Stimulated activated CD4-positive, alpha-beta T cell treated with anti-CD3 and anti-CD28 coated beads, Interleukin-12 subunit alpha, Interleukin-12 subunit beta, amount 100 ng/mL, for 48 hours (primary cell): ENCODE measurements at regions not wholly inside any gene's neighbourhood (a gene's known extent, or its start where the extent isn't known, plus 50 kb on each side); places are given as distances from the start of the nearest gene placed in this dataset.

Experiments used
- DNase-seq, 3 donors: peaks; one replicate each; pipeline ENCODE4 v3.0.0-alpha.2; 2020; ENCODE audit warnings: low read depth in 2 of 3, low spot score in 1 of 3

DNA sequence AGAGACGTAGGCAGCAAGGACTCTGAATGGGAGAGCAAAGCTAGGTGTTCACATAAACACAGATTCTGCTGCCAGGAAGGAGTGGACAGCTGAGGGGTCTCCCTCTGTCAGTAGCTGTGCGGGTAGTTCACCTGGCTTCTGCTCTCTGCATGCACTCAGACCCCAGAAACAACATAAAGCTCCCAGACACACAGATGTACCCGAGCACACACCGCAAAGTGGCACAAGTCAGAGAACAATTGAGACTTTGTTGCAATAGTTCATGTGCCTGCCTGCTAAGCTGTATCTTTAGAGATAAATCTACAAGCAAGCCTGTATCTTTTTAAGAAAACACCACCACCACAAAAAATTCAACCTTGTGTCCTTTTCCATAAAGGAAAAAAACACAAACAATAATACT, 420.0 kb upstream of the ST6GAL2 start:
- DNase-seq, result no peak

DNA sequence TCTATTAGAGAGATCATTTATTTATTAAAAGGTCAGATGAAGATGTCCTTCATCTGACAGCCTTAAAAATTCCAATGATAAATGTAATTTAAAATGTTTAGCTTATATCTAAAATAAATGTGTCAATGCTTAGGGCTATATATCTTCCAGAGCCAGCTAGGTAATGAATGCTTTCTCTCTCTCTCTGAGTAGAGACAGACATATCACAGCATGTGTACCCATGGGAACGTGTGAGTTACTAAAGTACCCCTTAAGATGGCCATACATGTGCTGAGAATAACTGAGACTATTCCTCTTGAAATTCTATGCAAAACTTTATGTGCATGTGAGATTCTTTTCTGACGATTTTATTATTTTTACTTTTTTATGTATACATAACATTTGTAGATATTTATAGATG, 420.9 kb upstream of the ST6GAL2 start:
- DNase-seq, result no peak

DNA sequence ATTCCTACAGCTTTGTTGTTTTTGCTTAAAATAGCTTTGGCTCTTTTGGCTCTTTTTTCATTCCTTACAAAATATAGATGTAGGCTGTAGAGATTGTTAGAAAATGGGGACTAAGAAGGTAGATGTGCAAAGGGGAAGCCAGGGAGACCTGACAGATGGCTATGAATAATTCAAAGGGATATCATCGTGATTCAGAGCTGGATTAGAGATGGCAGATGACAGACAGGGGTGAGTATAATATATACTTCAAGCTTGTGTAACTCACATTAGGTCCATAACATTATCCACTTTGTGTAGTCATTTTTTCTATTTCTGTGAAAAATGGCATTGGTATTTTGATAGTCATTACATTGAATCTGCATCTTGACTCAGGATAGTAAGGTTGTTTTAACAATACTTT, 422.9 kb upstream of the ST6GAL2 start:
- DNase-seq, result no peak

DNA sequence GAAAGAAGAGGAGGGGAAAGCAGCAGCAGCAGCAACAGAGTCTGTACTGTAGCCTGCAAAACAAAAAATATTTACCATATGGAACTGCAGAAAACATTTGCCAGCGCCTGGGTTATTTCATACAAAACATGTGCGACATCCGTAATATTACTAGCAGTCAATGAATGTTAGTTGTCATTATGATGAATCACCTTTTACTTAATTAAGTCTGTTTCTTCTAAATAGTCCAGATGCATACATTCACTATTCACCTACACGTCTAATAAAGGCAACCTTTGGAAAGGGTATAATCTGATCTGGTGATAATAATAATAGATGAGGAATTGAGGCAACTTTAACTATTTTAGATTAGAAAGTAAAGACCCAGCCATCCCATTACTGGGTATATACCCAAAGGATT, 426.3 kb upstream of the ST6GAL2 start:
- DNase-seq, result no peak

DNA sequence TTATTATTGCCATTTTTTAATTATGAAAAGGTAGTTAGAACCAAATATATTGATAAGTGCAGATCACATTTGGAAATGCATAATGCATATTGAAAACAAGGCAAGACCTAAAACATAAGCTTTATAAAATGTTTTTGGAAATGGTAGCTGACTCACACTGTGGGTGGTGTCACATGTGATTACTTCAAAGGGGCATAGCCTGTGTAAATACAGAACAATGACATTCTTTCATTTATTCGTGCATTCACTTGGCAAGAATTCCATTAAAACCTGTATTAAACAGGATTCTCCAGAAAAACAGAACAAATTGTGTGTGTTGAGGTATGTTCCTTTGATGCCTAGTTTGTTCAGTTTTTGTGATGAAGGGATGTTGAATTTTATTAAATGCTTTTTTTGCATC, 427.3 kb upstream of the ST6GAL2 start:
- DNase-seq, result no peak

DNA sequence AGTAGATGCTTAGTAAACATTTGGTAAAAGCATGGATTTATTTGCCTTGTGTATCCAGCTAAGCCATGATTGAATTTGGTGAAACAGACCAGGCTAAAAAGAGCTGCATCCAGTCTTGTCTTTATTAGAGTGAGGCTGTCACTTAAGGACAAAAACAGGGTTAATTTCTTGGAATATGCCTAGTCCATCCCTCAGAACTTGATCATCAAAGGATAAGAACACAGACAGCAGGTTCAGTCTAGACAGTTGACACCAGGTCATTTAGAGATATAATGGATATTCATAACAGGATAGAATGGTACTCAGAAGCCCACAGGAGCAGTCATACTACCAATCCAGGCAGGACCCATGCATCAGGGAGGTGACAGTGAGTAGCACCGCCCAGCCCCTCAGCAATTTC, 434.9 kb upstream of the ST6GAL2 start:
- DNase-seq, result no peak

DNA sequence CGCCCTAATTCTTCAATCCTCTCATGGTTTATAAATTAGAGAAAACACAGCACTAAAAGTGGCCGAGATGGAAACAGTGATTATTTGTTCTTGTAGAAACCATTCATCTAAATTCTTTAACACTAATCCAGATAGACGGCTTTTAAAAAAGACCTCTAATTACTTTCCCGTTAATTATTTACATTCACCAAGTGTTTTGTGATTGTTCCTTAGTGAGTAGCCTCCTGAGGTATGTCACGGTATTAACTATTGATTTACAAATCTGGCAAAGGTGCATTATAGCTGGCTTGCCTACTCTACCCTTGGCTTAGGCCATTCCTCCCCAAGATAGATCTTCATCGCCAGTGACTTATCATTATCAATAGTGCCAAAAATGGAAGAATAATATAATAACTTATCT, 436.4 kb upstream of the ST6GAL2 start:
- no peak for DNase-seq

DNA sequence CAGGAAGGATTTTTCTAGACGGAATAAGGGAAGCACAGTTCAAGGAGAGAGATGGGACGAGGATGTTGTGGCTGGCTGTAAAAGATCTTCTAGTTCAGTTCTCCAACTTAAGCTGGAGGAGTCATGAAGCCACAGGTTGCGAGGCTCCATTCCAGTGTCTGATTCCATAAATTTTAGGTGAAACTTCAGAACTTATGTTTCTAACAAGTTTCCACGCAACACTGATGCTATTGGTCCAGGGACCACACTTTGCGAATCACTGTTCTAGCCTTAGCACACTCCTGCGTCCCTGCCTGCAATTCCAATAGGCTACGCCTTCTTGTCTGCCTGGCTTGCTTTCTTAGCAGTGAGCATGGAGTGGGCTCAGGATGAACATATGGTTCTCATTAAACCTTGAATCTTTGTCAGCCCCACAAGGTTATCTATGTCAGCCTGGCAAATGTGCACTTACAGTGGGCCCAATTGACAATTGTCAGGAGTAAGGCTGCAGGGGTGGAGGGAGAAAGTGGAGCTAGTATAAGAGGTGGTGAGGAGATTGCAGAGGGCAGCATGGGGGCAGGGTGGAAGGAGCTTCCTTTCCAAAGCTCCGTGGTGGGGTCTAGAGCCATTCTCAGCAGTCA, 438.1 kb upstream of the ST6GAL2 start:
- no peak for DNase-seq

DNA sequence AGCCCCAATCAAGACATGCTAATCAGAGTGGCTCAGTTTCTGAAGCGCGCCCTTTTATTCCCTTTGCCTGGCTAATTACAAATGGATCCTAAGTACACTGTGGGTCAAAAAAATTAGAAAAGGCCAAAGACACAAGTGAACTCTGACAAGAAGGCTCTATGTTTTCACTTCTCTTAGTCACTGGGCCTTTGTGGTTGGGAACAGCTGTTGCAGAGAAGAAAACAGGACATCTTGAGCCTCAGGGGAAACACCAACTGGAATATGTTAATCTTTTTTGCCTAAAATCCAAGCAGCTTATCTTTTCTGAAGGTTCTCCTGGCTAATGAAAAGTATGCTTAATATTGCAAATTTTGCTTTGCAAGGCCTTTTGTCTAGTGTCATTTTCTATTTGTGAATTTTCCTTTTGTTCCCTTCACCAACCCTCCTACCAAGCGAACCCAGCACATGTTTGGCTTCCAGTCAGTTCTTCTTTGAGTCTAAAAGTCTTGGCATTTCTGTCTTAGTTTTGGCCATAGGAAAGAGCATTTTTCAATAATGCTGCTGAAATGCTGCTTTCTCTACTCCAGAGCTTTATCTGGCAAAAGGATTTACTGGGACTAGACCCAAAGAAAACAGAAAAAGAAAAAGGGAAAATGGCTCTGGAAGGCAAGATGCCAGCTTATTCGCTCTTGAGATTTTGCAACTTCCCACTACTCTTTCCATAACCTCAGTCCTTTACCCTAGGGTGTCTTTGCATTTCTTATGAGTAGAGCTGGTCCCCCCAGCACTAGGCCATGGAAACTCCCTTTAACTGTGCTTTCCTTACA, 440.2 kb upstream of the ST6GAL2 start:
- no peak for DNase-seq

DNA sequence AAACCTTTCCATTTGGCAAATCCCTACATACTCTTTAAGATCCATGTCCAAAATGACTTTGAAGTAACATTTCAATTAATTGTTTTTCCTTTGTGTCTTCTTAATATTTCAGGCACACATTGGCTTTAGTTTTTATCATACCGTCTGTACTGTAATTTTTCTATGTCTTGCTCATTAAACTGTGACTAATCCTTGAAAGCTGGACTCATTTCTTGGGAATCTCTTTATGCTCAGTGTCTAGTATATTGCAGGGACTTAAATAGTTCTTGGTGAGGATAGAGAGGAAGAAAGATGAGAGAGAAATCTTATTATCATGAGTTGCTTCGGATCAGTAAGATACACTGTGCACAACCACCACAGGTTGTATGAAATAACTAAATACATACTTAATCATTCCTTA, 448.3 kb upstream of the ST6GAL2 start:
- DNase-seq, result no peak

DNA sequence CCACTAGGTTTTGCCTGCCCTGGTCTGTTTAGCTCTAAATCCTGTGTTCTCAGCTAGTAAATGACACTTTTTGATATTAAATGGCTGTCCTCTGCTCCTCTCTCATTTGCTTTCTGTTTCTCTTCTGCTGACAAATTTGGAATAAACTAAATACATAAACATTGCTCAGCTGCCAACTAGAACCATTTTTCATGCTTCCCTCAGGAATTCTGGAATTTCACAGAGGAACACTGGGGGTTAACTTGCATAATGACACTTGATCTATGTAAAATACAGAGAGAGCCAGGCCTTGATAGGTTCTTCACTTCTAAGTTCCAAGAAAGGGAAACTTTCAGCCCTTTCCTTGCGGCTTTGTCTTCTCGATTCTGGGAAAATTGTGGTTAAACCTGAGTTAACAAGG, 450.6 kb upstream of the ST6GAL2 start:
- no peak for DNase-seq

DNA sequence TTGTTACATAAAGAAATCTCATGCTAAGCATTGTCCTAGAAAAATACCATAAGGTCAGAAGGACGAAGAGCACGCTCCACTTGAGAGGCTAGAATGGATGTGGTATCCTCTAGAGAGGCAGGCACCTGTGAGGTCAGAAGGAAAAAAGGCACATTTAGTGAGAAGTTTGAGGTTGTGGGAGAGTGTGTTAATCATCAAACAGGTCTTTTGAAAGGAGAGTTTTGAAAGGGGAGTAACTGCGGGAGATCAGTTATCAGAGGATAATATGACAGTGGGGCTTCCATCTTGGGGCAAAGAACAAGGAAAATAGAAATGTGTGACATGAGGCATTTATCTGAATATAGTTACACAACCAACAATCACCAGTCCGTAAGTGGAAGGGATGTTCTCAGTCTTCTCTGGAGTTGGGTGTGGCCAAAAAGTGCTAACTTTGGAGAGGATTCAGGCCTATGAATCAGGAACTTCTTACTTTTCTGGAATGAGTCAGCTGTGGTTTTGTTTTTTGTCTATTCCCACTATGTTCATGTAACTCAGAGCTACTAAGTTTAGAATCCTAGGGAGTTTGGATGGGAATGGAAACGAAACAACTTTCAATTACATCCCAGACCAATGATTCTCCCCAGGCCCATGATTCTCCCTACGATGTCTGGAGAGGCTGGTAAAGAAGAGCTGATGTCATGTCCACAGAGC, 451.4 kb upstream of the ST6GAL2 start:
- no peak for DNase-seq

DNA sequence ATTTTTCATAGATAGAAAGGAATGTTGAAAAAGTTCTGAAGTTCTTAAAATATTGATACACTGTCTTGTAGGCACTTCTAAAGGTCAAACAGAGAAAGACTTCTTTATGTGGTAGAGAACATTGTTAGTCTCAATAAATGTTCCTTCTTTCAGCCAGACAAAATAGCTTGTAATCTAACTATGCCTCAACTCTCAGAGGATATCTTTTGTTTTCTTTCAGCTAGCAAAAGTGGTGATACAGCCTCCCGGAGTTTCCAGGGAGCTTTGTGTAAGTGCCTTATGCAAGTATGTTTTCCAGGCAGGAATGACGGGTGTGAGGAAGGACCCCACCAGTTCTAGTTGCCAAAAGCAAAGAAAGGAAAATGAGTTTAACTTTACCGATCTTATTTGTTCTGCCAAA, 452.1 kb upstream of the ST6GAL2 start:
- DNase-seq, result no peak

DNA sequence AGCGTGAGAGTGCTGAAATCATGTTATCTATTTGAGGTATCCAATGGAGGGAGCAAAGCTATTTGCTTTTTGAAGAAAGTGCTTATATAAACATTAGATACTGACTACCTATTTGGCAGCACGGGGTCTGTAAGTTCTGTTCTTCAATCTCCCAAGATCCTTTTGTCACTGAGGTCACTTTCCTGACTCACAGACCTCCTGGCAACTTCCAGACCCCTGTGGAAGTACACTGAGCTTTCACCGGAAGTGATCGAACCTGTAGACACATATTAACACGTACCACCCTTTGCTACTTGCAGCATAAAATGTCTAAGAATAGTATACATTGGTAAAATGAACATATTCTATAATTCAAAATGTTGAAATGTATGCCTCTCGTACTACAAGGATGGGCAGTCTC, 452.6 kb upstream of the ST6GAL2 start:
- no peak for DNase-seq

DNA sequence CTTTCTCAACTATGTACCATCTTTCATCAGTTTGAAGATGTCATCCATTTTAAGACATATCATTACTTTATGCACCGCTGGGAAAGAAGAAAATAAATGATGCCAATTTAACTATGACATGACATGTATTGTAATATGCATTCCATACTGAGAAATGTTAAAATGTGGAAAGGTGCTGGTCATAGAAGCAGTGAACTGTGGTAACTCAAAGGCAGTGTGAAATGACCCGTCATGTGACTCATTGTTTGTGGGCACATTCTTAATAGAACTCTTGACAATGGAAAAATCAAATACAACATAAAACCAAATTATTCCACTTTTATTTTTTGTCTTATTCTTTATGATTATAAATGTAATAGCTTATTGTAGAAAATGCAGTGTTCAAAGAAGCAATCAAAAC, 455.0 kb upstream of the ST6GAL2 start:
- no peak for DNase-seq

DNA sequence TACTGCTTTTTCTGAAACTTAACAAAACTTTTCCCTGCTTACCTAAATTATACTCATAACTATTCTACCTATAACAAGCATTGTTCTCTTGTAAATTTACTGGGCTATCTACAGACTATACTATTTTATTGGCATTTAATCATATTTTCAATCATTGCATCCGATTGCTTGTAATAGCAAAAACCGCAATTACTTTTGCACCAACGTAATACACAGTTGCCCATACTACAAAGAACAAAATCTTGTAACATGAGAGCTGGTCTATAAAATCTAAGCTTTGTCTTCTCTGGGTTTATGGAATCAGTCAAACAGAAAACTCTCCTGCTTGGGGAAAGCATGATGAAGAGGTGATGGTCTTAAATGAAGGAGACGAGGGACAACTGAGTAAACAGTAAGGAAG, 463.4 kb upstream of the ST6GAL2 start:
- DNase-seq, result no peak

DNA sequence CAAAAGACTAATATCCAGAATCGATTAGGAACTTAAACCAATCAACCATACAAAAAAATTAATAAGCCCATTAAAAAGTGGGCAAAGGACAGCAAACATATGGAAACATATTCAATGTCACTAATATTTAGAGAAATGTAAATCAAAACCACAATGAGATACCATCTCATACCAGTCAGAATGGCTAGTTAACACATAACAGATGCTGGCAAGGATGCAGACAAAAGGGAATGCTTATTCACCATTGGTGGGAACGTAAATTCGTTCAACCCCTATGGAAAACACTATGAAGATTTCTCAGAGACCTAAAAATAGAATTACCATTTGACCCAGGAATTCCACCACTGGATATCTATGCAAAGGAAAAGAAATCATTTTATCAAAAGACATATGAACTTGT, 468.2 kb upstream of the ST6GAL2 start:
- no peak for DNase-seq

DNA sequence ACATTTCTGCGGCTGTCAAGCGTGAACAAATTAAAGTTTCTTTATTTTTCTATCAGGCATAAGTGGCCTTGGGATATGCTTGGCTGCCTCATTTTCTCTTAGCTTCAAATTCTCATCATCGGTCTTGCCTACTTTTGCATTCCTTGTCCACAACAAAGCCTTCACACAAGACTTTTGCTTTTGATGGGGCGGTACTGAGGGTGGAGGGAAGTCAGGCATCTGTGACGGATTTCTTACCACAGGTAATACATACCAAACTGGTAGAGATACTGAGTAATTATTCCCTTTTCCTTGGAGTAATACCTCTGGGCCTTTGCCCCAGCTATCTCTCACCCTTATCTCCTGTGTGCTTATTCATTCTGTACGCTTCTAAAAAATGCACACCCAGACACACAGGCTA, 468.3 kb upstream of the RGPD4 start:
- no peak for DNase-seq

DNA sequence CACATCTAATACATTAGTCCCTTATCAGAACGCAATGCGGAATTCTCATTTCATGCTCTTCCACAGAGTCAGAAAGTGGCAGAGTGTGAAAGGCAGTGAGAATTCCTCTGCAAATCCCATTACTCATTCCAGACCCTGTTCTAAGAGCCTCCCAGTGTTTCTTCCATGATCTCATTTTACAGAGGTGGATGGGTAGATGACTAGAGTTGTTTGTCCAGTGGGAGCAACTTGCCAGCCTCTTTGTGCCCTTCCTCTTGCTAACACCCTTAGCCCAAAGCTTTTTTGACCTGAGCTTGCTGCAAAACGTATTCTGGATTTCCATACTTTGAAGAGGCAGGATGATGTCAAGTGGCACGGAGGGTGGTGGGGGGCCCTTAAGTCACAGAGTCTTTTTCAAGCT, 467.7 kb upstream of the RGPD4 start:
- DNase-seq, result no peak

DNA sequence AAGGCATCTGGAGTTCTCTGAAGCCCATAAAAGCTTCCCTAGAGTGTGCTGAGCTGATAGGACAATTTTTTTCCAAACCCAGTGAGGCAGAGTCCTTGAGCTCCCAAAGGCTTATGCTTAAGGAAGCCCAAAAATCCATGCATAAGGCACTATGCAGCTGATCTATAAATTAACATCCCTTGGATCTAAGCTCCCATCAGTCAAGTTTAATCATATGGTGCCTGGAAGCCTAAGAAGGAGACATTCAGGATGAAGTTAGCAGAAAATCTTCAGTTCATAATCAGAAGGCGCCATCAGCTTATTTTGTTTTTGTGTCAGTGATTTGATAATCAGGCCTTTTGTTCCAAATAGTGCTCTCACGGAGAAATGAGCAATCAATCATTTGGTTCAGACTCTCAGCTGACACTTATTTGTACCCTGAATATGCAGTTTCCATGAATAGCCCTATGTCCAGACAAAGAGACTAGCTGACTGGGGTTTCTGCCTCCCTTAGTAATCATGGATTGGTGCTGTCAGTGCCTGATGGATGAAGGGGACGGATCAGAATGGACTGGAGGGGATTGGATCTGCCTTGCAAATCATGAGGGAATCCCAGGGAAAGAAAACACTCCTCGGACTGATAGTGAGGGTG, 464.8 kb upstream of the RGPD4 start:
- no peak for DNase-seq

DNA sequence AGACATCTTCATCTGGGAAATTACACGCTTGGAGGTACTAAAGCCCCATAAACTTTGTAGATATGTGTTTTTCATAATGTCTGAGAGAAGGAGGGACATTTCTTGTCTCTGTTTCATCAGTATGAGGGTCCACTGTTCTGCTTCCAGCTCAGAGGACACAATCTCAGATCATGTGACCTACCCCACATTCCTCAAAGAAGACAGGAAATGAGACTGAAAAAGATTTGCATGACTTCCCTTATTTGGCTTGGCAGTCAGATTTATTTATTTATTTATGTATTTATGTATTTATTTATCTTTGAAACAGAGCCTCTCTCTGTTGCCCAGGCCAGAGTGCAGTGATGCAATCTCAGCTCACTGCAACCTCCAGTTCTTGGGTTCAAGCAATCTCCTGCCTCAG, 463.7 kb upstream of the RGPD4 start:
- DNase-seq, result no peak

DNA sequence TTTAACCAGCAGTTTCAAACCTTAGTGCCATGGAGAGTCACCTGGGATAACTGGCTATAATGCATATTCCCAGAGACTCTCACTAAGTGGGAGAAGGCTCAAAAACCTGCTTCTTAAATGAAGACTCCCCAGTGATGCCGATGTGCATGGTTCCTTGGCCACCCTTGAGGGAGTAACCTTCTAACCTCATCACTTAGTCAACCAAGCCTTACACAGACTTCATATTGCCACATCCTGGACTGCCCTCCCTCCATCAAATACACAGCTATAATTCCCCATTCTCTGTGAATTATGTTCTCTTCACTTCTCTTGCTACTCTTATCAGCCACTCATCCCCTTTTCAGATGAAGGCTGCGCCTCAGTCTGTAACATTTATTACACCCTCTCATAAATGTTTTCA, 462.9 kb upstream of the RGPD4 start:
- no peak for DNase-seq
